Heart right ventricle (tissue), 16 donors: ENCODE measurements at regions not wholly inside any gene's neighbourhood (a gene's known extent, or its start where the extent isn't known, plus 50 kb on each side); places are given as distances from the start of the nearest gene placed in this dataset.

Experiments used
- ATAC-seq, 8 donors: fragments of 200-7000 bp; cut with Tn5 transposase; one replicate each; pipeline ENCODE4 v1.9.1; 2020; ENCODE audit warnings: mild to moderate bottlenecking in 8 of 8, moderate library complexity in 8 of 8, moderate number of reproducible peaks in 1 of 8
- DNase-seq, 2 donors: peaks; one replicate each; pipeline ENCODE4 v3.0.0-alpha.2; 2020
- H3K27ac ChIP-seq, 10 donors: fragments of 200-600 bp; sonication (generic) in 2 of 10; one replicate each; pipeline versions ENCODE4 v1.5.0 to v1.8.0; 2020 to 2022; ENCODE audit warnings: mild to moderate bottlenecking in 3 of 10
- H3K27me3 ChIP-seq, 7 donors: fragments of 200-600 bp; one replicate each; pipeline ENCODE4 v1.8.0; 2021 to 2022; ENCODE audit warnings: mild to moderate bottlenecking in 2 of 7
- H3K36me3 ChIP-seq, 9 donors: fragments of 200-600 bp; sonication (generic) in 1 of 9; one replicate each; pipeline versions ENCODE4 v1.5.0 to v1.8.0; 2020 to 2022; ENCODE audit warnings: mild to moderate bottlenecking in 2 of 9
- H3K4me1 ChIP-seq, 9 donors: fragments of 200-600 bp; sonication (generic) in 1 of 9; one replicate each; pipeline versions ENCODE4 v1.5.0 to v1.8.0; 2020 to 2022; ENCODE audit warnings: mild to moderate bottlenecking in 4 of 9
- H3K4me3 ChIP-seq, 10 donors: fragments of 200-600 bp; sonication (generic) in 2 of 10; one replicate each; pipeline versions ENCODE4 v1.5.0 to v1.8.0; 2020 to 2022; ENCODE audit warnings: mild to moderate bottlenecking in 7 of 10, moderate library complexity in 2 of 10
- H3K9me3 ChIP-seq, 11 donors: fragments of 200-600 bp in 10 of 11; sonication (generic) in 2 of 11; one replicate each; pipeline versions ENCODE4 v1.5.0 to v1.8.0; 2013 to 2022; ENCODE audit warnings: mild to moderate bottlenecking in 2 of 11, control low read depth in 1 of 11, moderate library complexity in 1 of 11
- CTCF ChIP-seq, 9 donors: fragments of 200-600 bp; sonication (generic) in 2 of 9; IDR thresholded peaks; one replicate each; pipeline versions ENCODE4 v1.5.0 to v1.8.0; 2021 to 2022; ENCODE audit warnings: antibody characterized with exemption in 9 of 9, mild to moderate bottlenecking in 5 of 9, moderate library complexity in 1 of 9
- WGBS, 2 donors: extraction: QIAGEN DNeasy Blood & Tissue Kit; methylation state at CpG; one replicate each; pipeline ENCODE4 v1.1.7; 2013; ENCODE audit warnings: inconsistent platforms in 1 of 2; 5-methylcytosine and 5-hydroxymethylcytosine counted together
- intact Hi-C, 10 donors: fragments of 100-400 bp; cut with DNase I; formaldehyde crosslinking; loops; one replicate each; pipeline versions ENCODE4 v1.11.1 to v1.14.2; 2022
- donor health status: Arrhythmogenic right ventricular cardiomyopathy.
- donor health status: ischemic (EF 13 %, LVEDD 7.1; RV severe dilation, severe dysfunction).
- donor health status: healthy with polysubstance abuse.
- donor health status: DM: no; HTN: yes; CAD: no.
- donor health status: DM: no; HTN: no; CAD: no.
- donor health status: ischemic (EF 25% LVEDD 6.9; RV normal size, moderate dysfunction).
- donor health status: ischemic (EF 25% LVEDD 5.7; RV mildly dilated, moderate dysfunction).
- donor health status: healthy.
- donor health status: DM: yes; HTN: yes; CAD: no.
- donor health status: Ischemic cardiomyopathy.
- donor health status: ischemic (EF 35%, LVEDD 5.7; RV mildly dilated, moderate dysfunction).
- donor health status: nonischemic (EF 11% LVEDD 7.7; RV severe dilation, severe dysfunction).
- donor health status: DM: yes; HTN: yes; CAD: no.
- donor health status: PGD.
- donor health status: ischemic (EF 29% LVEDD 5.4; RV normal size, mild dysfunction).
- donor health status: nonischemic (EF 23%, LVEDD 6.1; RV moderate dilation, normal function).

DNA sequence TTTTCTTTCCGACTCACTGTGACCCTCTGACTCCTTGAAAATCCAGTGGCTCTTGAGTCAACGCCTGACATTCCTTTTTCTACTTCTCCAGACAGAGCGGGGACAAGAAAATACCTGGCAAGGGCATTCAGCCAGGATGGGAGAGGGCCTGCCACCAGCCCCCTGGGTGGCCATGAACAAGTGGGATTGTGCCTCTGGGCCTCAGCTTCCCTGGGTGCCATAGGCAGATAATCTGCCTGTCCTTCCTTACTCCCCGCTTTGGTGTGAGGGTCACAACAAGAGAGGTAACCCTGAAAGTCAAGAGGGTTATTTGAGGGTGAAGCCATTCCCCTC is 613.9 kb upstream of the CADM1 start:
- WGBS, 2 donors: 81 to 90% methylated on average over 4 of the region's 4 CpGs
- no peak for TF ChIP-seq CTCF (IDR thresholded peaks at IDR 0.05)

GRCh38 chr11:116117331-116118137 is 613.3 kb upstream of the CADM1 start:
- ATAC-seq (no peak), DNase-seq (no peak)
- TF ChIP-seq CTCF (IDR thresholded peaks at IDR 0.05): no peak
- peaks cover 0 to 3% (median 0%) of the 10 kb centered on the region in 9 donors for H3K4me1 ChIP-seq
- H3K4me3 ChIP-seq: no peak overlapping the region
- H3K27ac ChIP-seq: no peak overlapping the region
- H3K9me3 ChIP-seq: peaks cover 0 to 14% (median 10%) of the 10 kb centered on the region in 11 donors
- WGBS, 2 donors: 93 to 94% methylated on average over 12 of the region's 12 CpGs
- intact Hi-C loops: no loop called here
- peaks cover 0 to 13% (median 0%) of the 10 kb centered on the region in 7 donors for H3K27me3 ChIP-seq
- no peaks in the 10 kb centered on the region for H3K36me3 ChIP-seq

More for the DNA sequence above, 613.9 kb upstream of the CADM1 start:
- Histone ChIP-seq H3K9me3 (peaks cover 0 to 10% (median 7%) of the 10 kb centered on the region in 11 donors), H3K27ac (no peak overlapping the region), H3K27me3 (peaks cover 0 to 13% (median 0%) of the 10 kb centered on the region in 7 donors), H3K4me3 (no peak overlapping the region), H3K4me1 (peaks cover 0 to 3% (median 0%) of the 10 kb centered on the region in 9 donors), H3K36me3 (no peaks in the 10 kb centered on the region)
- intact Hi-C loops: no loop called here
- ATAC-seq: no peak
- DNase-seq: no peak

DNA sequence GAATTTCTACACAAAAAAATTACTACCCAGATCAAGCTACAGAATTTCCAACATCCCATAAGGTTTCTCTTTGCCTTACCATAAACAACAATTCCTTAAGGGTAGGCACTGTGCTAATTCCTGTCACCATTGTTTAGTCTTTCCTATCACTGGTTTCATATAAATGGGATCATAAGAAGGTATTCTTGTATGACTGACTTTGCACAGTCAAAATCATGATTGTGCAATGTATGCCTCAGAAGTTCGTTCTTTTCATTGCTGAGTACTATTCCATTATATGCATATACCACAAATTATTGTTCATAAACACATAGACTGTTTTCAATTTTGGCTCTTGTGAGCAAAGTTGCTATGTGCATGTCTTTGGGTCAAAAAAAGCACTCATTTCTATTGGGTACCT is 611.6 kb upstream of the CADM1 start:
- ATAC-seq: no peak
- Histone ChIP-seq H3K27me3 (peaks cover 0 to 13% (median 0%) of the 10 kb centered on the region in 7 donors), H3K27ac (no peak overlapping the region), H3K4me1 (peaks cover 0 to 3% (median 0%) of the 10 kb centered on the region in 9 donors), H3K36me3 (no peaks in the 10 kb centered on the region), H3K4me3 (no peak overlapping the region), H3K9me3 (peaks cover 0 to 14% (median 10%) of the 10 kb centered on the region in 11 donors)
- intact Hi-C loops: no loop called here
- 96 to 97% methylated on average over 1 of the region's 1 CpG for WGBS, 2 donors
- no peak for TF ChIP-seq CTCF (IDR thresholded peaks at IDR 0.05)
- DNase-seq: no peak

GRCh38 chr11:116114198-116114651 is 610.0 kb upstream of the CADM1 start:
- ATAC-seq: peak in 1 of 8 donors; percentile 54
- Histone ChIP-seq H3K27ac (no peak overlapping the region), H3K36me3 (no peaks in the 10 kb centered on the region), H3K27me3 (peaks cover 0 to 13% (median 0%) of the 10 kb centered on the region in 7 donors), H3K4me3 (no peak overlapping the region), H3K9me3 (peaks cover 0 to 14% (median 10%) of the 10 kb centered on the region in 11 donors), H3K4me1 (peaks cover 0 to 4% (median 0%) of the 10 kb centered on the region in 9 donors)
- no peak for DNase-seq
- intact Hi-C loops: no loop called here
- WGBS, 2 donors: 75 to 76% methylated on average over 8 of the region's 8 CpGs
- no peak for TF ChIP-seq CTCF (IDR thresholded peaks at IDR 0.05)
